IMR-90 (cell line): ENCODE measurements at regions not wholly inside any gene's neighbourhood (a gene's known extent, or its start where the extent isn't known, plus 50 kb on each side); places are given as distances from the start of the nearest gene placed in this dataset.

Source experiments
- ATAC-seq: fragments of 200-7000 bp; cut with Tn5 transposase; 2 replicates; pipeline ENCODE4 v1.9.1; 2020; ENCODE audit warnings: low read depth, mild to moderate bottlenecking, moderate library complexity
- BruUV-seq: library from RNA; stranded (reverse); fragments of 400-500 nt; replicated peaks from 2 replicates; lab custom pipeline; 2021; lab: Mats Ljungman, UMichigan
- CTCF ChIA-PET: fragments of 300-600 bp; formaldehyde crosslinking; extraction: SDS; loops from one replicate; lab custom pipeline; 2021; ENCODE audit warnings: antibody characterized with exemption; lab: Yijun Ruan, JAX
- POLR2A ChIA-PET: fragments of 300-600 bp; sonication (Branson Sonifier 250); formaldehyde crosslinking; loops from one replicate; lab custom pipeline; 2022; ENCODE audit warnings: antibody characterized with exemption; ENCODE audit not compliant: unreplicated experiment; lab: Charles Lee
- DNase-seq: peaks from one replicate; pipeline ENCODE4 v3.0.0; 2013
- H2AFZ ChIP-seq: replicated peaks from 2 replicates; pipeline ENCODE3; 2013; ENCODE audit warnings: low read length, mild to moderate bottlenecking; ENCODE audit not compliant: poor library complexity
- H2AK5ac ChIP-seq: 2 replicates; pipeline ENCODE4 v1.6.1; 2013; ENCODE audit warnings: low read depth, low read length, inconsistent platforms
- H2AK9ac ChIP-seq: replicated peaks from 2 replicates; pipeline ENCODE3; 2013; ENCODE audit warnings: mild to moderate bottlenecking, low read depth, low read length, moderate library complexity; ENCODE audit not compliant: poor library complexity
- H2BK120ac ChIP-seq: 2 replicates; pipeline ENCODE4 v1.6.1; 2013; ENCODE audit warnings: low read depth, low read length, inconsistent platforms
- H2BK15ac ChIP-seq: 3 replicates; pipeline ENCODE4 v1.6.1; 2013; ENCODE audit warnings: low read depth, low read length, inconsistent platforms
- H2BK20ac ChIP-seq: 2 replicates; pipeline ENCODE4 v1.6.1; 2013; ENCODE audit warnings: low read depth, mild to moderate bottlenecking, inconsistent platforms, low read length, moderate library complexity
- H2BK5ac ChIP-seq: 2 replicates; pipeline ENCODE4 v1.6.1; 2013; ENCODE audit warnings: mild to moderate bottlenecking, low read depth, low read length, inconsistent platforms; ENCODE audit not compliant: poor library complexity, severe bottlenecking
- H3K14ac ChIP-seq: replicated peaks from 2 replicates; pipeline ENCODE4 v1.6.1; 2013; ENCODE audit warnings: low read depth, low read length, inconsistent platforms
- H3K18ac ChIP-seq: 2 replicates; pipeline ENCODE4 v1.6.1; 2013; ENCODE audit warnings: low read depth, low read length, control low read depth
- H3K23ac ChIP-seq: 2 replicates; pipeline ENCODE4 v1.6.1; 2013; ENCODE audit warnings: low read depth, low read length, inconsistent platforms
- H3K27ac ChIP-seq: 2 replicates; pipeline ENCODE4 v1.5.1; 2013; ENCODE audit warnings: mild to moderate bottlenecking, control low read depth, low read length; ENCODE audit not compliant: insufficient read depth
- H3K27me3 ChIP-seq: 2 replicates; pipeline ENCODE4 v1.6.1; 2013; ENCODE audit warnings: low read length; ENCODE audit not compliant: control insufficient read depth, insufficient read depth
- H3K36me3 ChIP-seq: 2 replicates; pipeline ENCODE4 v1.6.1; 2013; ENCODE audit warnings: low read length, mixed read lengths; ENCODE audit not compliant: control insufficient read depth, insufficient read depth
- H3K4ac ChIP-seq: 2 replicates; pipeline ENCODE4 v1.6.1; 2013; ENCODE audit warnings: low read depth, low read length, inconsistent platforms
- H3K4me1 ChIP-seq: 2 replicates; pipeline ENCODE4 v1.6.1; 2013; ENCODE audit warnings: low read length, mixed read lengths; ENCODE audit not compliant: control insufficient read depth, insufficient read depth
- H3K4me2 ChIP-seq: 2 replicates; pipeline ENCODE4 v1.6.1; 2013; ENCODE audit warnings: low read depth, mild to moderate bottlenecking, control low read depth, low read length, moderate library complexity
- H3K4me3 ChIP-seq: 2 replicates; pipeline ENCODE4 v1.5.1; 2013; ENCODE audit warnings: low read depth, mild to moderate bottlenecking, control low read depth, low read length, moderate library complexity; ENCODE audit not compliant: insufficient read depth
- H3K56ac ChIP-seq: 2 replicates; pipeline ENCODE4 v1.6.1; 2013; ENCODE audit warnings: low read length, inconsistent platforms; ENCODE audit not compliant: insufficient read depth; ENCODE audit errors: extremely low read depth
- H3K79me1 ChIP-seq, 2 experiments: 2 replicates each; pipeline ENCODE4 v1.6.1; 2013; ENCODE audit warnings: low read length in 2 of 2, inconsistent platforms in 1 of 2, low read depth in 1 of 2
- H3K9ac ChIP-seq: 2 replicates; pipeline ENCODE4 v1.6.1; 2013; ENCODE audit warnings: low read depth, low read length, control low read depth
- H3K9me1 ChIP-seq: 2 replicates; pipeline ENCODE4 v1.6.1; 2013; ENCODE audit warnings: low read length, inconsistent platforms; ENCODE audit not compliant: insufficient read depth
- H3K9me3 ChIP-seq: 2 replicates; pipeline ENCODE4 v1.6.1; 2013; ENCODE audit warnings: low read length; ENCODE audit not compliant: control insufficient read depth, insufficient read depth
- H4K20me1 ChIP-seq: 2 replicates; pipeline ENCODE4 v1.6.1; 2013; ENCODE audit warnings: low read length, inconsistent platforms; ENCODE audit not compliant: insufficient read depth
- H4K5ac ChIP-seq: 2 replicates; pipeline ENCODE4 v1.6.1; 2013; ENCODE audit warnings: mild to moderate bottlenecking, low read depth, low read length, control low read depth
- H4K8ac ChIP-seq, 2 experiments: 2 replicates each; pipeline ENCODE4 v1.6.1; 2013; ENCODE audit warnings: low read depth in 2 of 2, low read length in 2 of 2, control low read depth in 1 of 2, inconsistent platforms in 1 of 2
- H4K91ac ChIP-seq: 2 replicates; pipeline ENCODE4 v1.6.1; 2013; ENCODE audit warnings: low read depth, low read length, inconsistent platforms; ENCODE audit not compliant: insufficient read depth
- MXI1 ChIP-seq: IDR thresholded peaks from 2 replicates; pipeline ENCODE4 v1.6.1; 2012; ENCODE audit warnings: low read depth, mild to moderate bottlenecking, low read length, moderate library complexity, borderline replicate concordance
- WGBS, 2 experiments: methylation state at CpG; one replicate each; pipeline versions ENCODE4 v1.1.5 to v1.1.7; 2013; ENCODE audit warnings: missing lambda C conversion rate in 2 of 2; ENCODE audit not compliant: insufficient read length in 1 of 2; ENCODE audit errors: extremely low coverage in 2 of 2; 5-methylcytosine and 5-hydroxymethylcytosine counted together
- dilution Hi-C: fragments of 300-500 bp; cut with HindIII; formaldehyde crosslinking; loops from one replicate; pipeline ENCODE4 v1.14.3; 2018; ENCODE audit warnings: low sequenced_read_pairs; ENCODE audit not compliant: unreplicated experiment
- in situ Hi-C: fragments of 300-500 bp; cut with MboI; formaldehyde crosslinking; loops from 3 replicates; pipeline ENCODE4 v1.14.3; 2019; ENCODE audit warnings: low sequenced_read_pairs, inconsistent platforms, mixed read lengths
- intact Hi-C: fragments of 100-400 bp; cut with micrococcal nuclease; formaldehyde crosslinking; loops from 2 replicates; pipeline ENCODE4 v1.10.0; 2022

GRCh38 chr22:33144721-33145120, 86.5 kb upstream of the SYN3 start:
- H2BK20ac ChIP-seq: no peak overlapping the region
- no peaks in the 10 kb centered on the region for H4K20me1 ChIP-seq
- H2BK5ac ChIP-seq: no peak overlapping the region
- no peak overlapping the region for H3K56ac ChIP-seq
- H3K18ac ChIP-seq: no peak overlapping the region
- no peak for TF ChIP-seq MXI1
- no peak overlapping the region for H4K5ac ChIP-seq
- in situ Hi-C loops: no loop called here
- no TSS peak for BruUV-seq
- no peak overlapping the region for H2BK15ac ChIP-seq
- H3K14ac ChIP-seq: no peak overlapping the region
- no peaks in the 10 kb centered on the region for H3K9me1 ChIP-seq
- ChIA-PET POLR2A (no interaction called here), CTCF (no interaction called here)
- no CpG with 5 or more reads among the region's 1 CpG for WGBS, 2 experiments
- H3K27ac ChIP-seq: no peak overlapping the region
- no peak overlapping the region for H2AFZ ChIP-seq
- no peak overlapping the region for H3K9ac ChIP-seq
- no peak overlapping the region for H2AK5ac ChIP-seq
- no peak overlapping the region for H2BK120ac ChIP-seq
- no peak overlapping the region for H4K8ac ChIP-seq
- H3K4me2 ChIP-seq: no peak overlapping the region
- H3K9me3 ChIP-seq: peaks cover 3% of the 10 kb centered on the region; the same call in 1 of the 2 replicates
- DNase-seq (no peak), ATAC-seq (no peak)
- no peak overlapping the region for H3K4me3 ChIP-seq
- no peak overlapping the region for H4K91ac ChIP-seq
- H3K36me3 ChIP-seq: no peaks in the 10 kb centered on the region
- H2AK9ac ChIP-seq: no peak overlapping the region
- H3K23ac ChIP-seq: no peak overlapping the region
- H3K27me3 ChIP-seq: no peaks in the 10 kb centered on the region
- dilution Hi-C loops: no loop called here
- H3K4me1 ChIP-seq: no peaks in the 10 kb centered on the region
- intact Hi-C loops: no loop called here
- no peak overlapping the region for H3K4ac ChIP-seq
- H3K79me1 ChIP-seq: no peaks in the 10 kb centered on the region
